ENCODE measurements at regions not wholly inside any gene's neighbourhood (a gene's known extent, or its start where the extent isn't known, plus 50 kb on each side); places are given as distances from the start of the nearest gene placed in this dataset.

- TF ChIP-seq PATZ1 (CRISPR knock-in tag; IDR thresholded peaks at IDR 0.05; ENCODE audit: borderline replicate concordance) = no peak
- TF ChIP-seq ZNF70 (CRISPR knock-in tag; IDR thresholded peaks at IDR 0.05) = no peak
- no peak for TF ChIP-seq ZFP30 (CRISPR knock-in tag; IDR thresholded peaks at IDR 0.05)
- no peak for TF ChIP-seq ZFP3 (CRISPR knock-in tag; IDR thresholded peaks at IDR 0.05)
- no peak for TF ChIP-seq ZNF565 (CRISPR knock-in tag; conservative IDR thresholded peaks at IDR 0.05; ENCODE audit: low read depth)
- TF ChIP-seq ISL1 (CRISPR knock-in tag; IDR thresholded peaks at IDR 0.05) = no peak
- TF ChIP-seq TOX (CRISPR knock-in tag; IDR thresholded peaks at IDR 0.05; ENCODE audit: borderline replicate concordance) = no peak
- no peak for TF ChIP-seq CSDC2 (CRISPR knock-in tag; IDR thresholded peaks at IDR 0.05)
- no peak for TF ChIP-seq ZNF8 (CRISPR knock-in tag; IDR thresholded peaks at IDR 0.05)
These were observed 520.7 kb upstream of the PSMD7 start for GRCh38 chr16:73775841-73776388.

Data from SK-N-SH treated with all-trans-retinoic acid at 6 μM for 48 hours (cell line).